Tongue (tissue), 1 donor: ENCODE measurements at regions not wholly inside any gene's neighbourhood (a gene's known extent, or its start where the extent isn't known, plus 50 kb on each side); places are given as distances from the start of the nearest gene placed in this dataset.

ENCODE experiments used
- DNase-seq: peaks from one replicate; pipeline ENCODE4 v3.0.0-alpha.2; 2015

- no peak for DNase-seq
Measured at GRCh38 chr5:67292201-67292940, 95.8 kb upstream of the CD180 start.

GRCh38 chr5:67291671-67292070 lies 95.1 kb upstream of the CD180 start:
- no peak for DNase-seq

DNA sequence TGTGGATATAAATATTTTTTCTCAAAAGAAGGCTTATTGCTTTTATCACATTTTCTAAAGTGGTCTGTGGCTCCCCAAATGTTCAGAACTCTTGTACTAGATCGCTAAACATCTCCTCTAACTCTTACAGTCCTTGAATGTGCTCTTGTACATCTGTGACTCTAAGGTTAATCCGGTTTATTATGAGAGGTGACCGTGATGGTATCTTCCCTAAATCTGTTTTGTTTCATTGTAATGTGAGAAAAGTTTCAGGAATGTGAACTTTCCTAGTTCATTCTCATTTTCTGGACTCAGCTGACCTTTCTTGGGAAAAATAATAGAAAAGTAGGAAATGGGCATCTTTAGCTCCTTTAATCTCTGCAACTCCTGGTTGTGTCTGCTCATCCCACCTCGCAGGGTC lies 94.5 kb upstream of the CD180 start:
- DNase-seq: no peak

DNA sequence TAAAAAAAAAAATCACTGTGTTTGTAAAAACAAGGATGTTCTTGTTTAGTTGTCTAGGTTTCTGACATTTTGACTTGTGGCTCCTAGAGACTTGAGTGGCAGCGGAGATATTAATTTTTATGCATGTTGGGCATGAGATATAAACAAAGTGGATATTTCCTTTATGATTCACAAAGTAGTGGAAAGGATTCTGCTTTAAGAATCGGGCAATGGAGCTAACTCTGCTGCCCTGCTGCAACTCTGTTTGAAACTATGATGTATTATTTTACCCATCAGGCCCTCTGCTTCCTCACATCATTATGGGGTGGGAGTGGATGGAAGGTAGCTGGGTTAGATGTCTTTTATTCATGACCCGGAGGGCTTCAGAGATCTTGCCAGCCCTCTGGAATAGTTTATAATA lies 94.1 kb upstream of the CD180 start:
- no peak for DNase-seq

DNA sequence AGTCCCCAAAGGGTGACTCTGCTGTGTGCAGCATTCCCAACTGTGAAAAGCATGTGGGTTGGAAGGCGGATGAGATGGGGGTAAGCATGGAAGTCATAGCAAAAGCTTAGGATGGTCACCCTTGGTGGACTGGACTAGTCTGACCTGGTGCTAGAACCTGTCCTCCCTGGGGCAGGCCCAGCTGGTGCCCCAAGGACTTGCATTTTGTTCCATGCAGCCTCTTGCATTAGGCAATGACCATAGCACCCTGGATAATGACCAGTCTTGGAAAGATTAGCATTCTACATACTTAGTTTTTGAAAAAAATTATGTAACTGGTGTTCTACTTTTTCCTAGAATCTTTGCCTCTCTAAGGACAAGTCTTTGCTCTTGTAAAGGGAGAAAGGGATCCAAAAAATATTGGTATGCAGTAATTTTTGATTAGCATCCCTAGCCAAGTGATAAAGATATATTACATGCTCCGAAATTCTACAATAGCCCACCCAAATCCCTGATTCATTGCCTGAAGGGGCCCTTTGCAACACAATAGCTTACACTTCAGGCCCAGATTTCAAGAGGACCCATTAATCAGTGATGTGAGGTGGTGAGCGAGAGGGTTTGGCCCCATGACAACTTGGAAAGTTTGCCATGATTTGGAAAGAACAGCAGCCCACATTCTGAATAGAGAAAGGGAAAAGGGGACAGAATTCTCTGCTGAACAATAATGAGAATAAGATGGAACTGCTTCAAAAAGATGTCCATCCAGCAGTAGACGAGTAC lies 93.3 kb upstream of the CD180 start:
- DNase-seq: no peak

DNA sequence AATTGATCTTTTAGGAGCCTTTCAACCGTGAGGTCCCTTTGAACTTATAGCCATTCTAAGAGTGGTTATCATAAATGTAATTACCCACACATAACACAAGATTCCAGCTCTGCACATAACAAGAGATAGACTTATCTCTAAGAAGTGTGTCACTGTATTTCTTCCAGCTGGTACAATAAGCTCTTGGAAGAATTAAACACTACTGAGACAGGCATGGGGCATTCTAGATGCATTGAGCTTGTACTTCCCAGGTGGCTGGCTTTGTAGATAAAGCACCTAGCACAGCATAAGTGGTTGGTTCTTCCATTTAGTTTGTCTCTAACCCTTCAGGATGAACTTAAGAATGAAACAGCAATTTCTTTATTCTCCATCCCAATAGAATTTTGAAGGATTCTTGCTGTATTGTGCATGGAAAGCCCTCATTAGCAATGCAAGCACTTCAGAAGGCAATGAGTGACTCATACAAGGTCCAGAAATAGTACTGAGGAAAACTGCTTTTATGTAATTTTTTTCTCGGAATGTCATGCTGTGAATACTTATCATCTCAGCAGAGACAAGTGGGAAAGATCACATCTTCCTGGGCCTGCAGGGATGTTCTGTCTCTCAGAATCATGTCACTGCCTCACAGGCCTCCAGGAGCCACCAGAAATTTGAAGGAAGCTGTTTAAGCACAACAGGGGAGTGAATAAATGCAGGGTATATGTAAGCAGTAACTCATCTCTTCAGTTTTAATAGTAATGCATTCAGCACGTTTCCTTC lies 91.1 kb upstream of the CD180 start:
- DNase-seq: no peak

GRCh38 chr5:67286006-67286405 lies 89.4 kb upstream of the CD180 start:
- no peak for DNase-seq

- DNase-seq: no peak
Measured at GRCh38 chr5:67283988-67284487, 87.4 kb upstream of the CD180 start.

GRCh38 chr5:67283275-67283987 lies 86.8 kb upstream of the CD180 start:
- DNase-seq: no peak

- DNase-seq: no peak
Measured at GRCh38 chr5:67281874-67282273, 85.3 kb upstream of the CD180 start.

DNA sequence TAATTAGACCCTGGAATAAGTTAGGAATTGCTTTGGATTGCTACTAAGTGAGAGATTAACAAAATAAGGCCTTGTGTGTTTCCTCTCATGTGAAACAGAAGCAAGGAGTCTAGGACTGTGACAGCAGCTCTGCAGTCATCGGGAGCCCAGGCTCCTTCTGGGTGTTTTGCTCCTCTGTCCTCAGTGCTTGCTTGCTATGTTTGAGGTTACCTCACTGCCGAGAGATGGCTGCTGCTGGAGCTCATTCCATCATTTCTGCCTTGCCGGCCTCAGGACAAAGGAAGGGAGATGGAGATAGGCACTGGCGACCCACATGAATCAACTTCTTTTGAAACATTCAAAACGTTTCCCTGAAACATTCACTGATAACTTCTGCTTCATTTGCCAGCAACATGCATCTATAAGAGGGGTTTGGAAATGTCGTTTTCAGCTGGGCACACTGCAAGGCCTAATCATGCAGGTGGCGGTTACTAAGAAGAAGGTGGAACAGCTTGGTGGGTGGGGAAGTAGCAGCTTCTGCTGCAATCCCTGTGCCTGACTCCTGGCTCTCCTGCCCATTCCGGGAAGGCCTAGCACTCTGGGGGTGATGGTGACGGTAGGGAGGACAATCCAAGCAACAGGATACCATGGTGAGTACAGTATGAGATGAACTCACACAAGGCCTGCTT lies 77.2 kb upstream of the CD180 start:
- no peak for DNase-seq

GRCh38 chr5:67272453-67273130 lies 76.0 kb upstream of the CD180 start:
- DNase-seq: no peak

DNA sequence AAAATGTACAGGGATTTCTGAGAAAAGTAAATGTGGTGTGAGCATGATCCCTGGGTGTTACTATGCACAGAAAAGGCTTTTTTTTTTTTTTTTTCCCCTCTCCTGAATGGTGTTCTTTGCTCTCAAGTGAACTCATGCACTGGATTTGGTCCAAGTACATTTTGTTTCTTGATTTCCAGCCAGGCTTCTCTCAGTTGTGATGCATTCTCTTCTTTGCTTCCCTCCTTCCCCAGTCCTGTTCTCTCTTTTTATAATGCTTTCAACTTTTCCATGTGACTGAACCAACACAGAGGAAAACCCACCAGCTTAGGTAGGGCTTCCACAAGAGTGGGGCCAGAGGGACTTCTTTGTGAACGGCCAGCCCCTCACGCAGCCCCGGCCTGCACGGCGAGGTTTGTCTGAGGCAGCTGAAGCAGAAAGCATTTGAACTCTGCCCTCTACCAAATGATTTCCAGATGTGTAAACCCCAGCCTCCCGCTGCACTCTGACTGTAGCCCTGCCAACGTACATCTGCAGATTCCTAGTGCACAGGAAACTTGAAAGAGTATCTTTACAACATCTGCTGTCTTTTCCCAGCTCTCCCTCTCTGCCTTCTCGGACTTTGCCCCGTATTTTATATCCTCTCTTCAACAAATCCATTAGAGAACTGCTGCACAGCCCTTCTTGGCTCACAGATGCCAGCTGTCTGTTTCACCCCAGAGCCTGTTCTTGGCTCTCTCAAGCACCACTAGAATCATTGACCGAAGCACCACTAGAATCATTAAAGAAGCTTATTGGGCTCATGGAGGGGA lies 71.8 kb upstream of the CD180 start:
- DNase-seq: peak; percentile 98

- DNase-seq: peak; percentile 79
Measured at GRCh38 chr5:67267512-67268216, 71.1 kb upstream of the CD180 start.

GRCh38 chr5:67266654-67267350 lies 70.2 kb upstream of the CD180 start:
- no peak for DNase-seq

DNA sequence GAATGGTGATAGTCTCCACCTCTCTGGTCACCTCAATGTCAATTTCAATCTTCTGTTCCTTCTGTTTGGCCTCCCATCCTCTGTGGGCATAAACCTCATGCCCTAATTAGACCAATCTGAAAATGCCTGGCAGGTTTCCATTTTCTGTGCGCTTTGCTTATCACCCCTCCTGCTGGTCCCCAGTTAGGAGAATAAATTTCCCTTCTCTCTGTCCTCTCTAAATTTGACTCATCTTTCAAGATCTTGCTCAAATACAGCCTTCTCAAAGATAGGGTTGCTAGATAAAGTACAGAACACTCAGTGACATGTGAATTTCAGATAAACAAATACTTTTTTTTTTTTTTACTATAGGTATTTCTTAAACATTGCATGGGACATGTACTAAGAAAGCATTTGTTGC lies 69.4 kb upstream of the CD180 start:
- DNase-seq: no peak

- peak; percentile 35 for DNase-seq
Measured at GRCh38 chr5:67263656-67264408, 67.2 kb upstream of the CD180 start.

- DNase-seq: no peak
Measured at GRCh38 chr5:67262956-67263355, 66.4 kb upstream of the CD180 start.
